SK-N-SH treated with all-trans-retinoic acid at 6 μM for 48 hours (cell line): ENCODE measurements at regions not wholly inside any gene's neighbourhood (a gene's known extent, or its start where the extent isn't known, plus 50 kb on each side); places are given as distances from the start of the nearest gene placed in this dataset.

Source experiments
- ATAC-seq: fragments of 200-7000 bp; cut with Tn5 transposase; 3 replicates; pipeline ENCODE4 v1.9.1; 2020; ENCODE audit warnings: mild to moderate bottlenecking, moderate library complexity
- ARNTL ChIP-seq: fragments of 450-650 bp; formaldehyde crosslinking; IDR thresholded peaks from 2 replicates; pipeline ENCODE4 v1.5.0; 2020; ENCODE audit warnings: low read depth, mild to moderate bottlenecking, moderate library complexity, borderline replicate concordance
- BACH2 ChIP-seq: fragments of 250-450 bp; sonication (Bioruptor Pico); IDR thresholded peaks from 2 replicates; pipeline ENCODE4 v1.9.0; 2021; ENCODE audit warnings: mild to moderate bottlenecking, borderline replicate concordance
- CREB5 ChIP-seq: fragments of 250-450 bp; sonication (Bioruptor Pico); IDR thresholded peaks from 2 replicates; pipeline ENCODE4 v1.5.1; 2020; ENCODE audit warnings: low read depth, mild to moderate bottlenecking, moderate library complexity
- CSDC2 ChIP-seq: fragments of 250-450 bp; sonication (Bioruptor Pico); IDR thresholded peaks from 2 replicates; pipeline ENCODE4 v1.5.0; 2020; ENCODE audit warnings: mild to moderate bottlenecking, moderate library complexity
- CSRNP3 ChIP-seq: fragments of 250-450 bp; sonication (Bioruptor Pico); IDR thresholded peaks from 2 replicates; pipeline ENCODE4 v1.5.1; 2021; ENCODE audit warnings: mild to moderate bottlenecking, moderate library complexity
- ESRRG ChIP-seq: fragments of 250-450 bp; sonication (Bioruptor Pico); IDR thresholded peaks from 2 replicates; pipeline ENCODE4 v1.6.1; 2021; ENCODE audit warnings: mild to moderate bottlenecking
- GLIS3 ChIP-seq: fragments of 250-450 bp; sonication (Bioruptor Pico); IDR thresholded peaks from 2 replicates; pipeline ENCODE4 v1.5.0; 2020; ENCODE audit warnings: mild to moderate bottlenecking, moderate library complexity
- ISL1 ChIP-seq: fragments of 250-450 bp; sonication (Bioruptor Pico); IDR thresholded peaks from 2 replicates; pipeline ENCODE4 v2.1.2; 2022; ENCODE audit warnings: mild to moderate bottlenecking, moderate library complexity
- OSR1 ChIP-seq: fragments of 250-450 bp; sonication (Bioruptor Pico); IDR thresholded peaks from 2 replicates; pipeline ENCODE4 v1.8.0; 2022; ENCODE audit warnings: moderate library complexity, mild to moderate bottlenecking, inconsistent platforms
- POU6F1 ChIP-seq: fragments of 250-450 bp; sonication (Bioruptor Pico); IDR thresholded peaks from 2 replicates; pipeline ENCODE4 v1.8.0; 2021; ENCODE audit warnings: low read depth, mild to moderate bottlenecking, moderate library complexity, borderline replicate concordance
- PPARA ChIP-seq: fragments of 250-450 bp; sonication (Bioruptor Pico); IDR thresholded peaks from 2 replicates; pipeline ENCODE4 v1.5.0; 2020; ENCODE audit warnings: mild to moderate bottlenecking, borderline replicate concordance
- RARB ChIP-seq: fragments of 250-450 bp; sonication (Bioruptor Pico); IDR thresholded peaks from 2 replicates; pipeline ENCODE4 v1.8.0; 2021; ENCODE audit warnings: mild to moderate bottlenecking, moderate library complexity
- TCF4 ChIP-seq: fragments of 250-450 bp; sonication (Bioruptor Pico); IDR thresholded peaks from 2 replicates; pipeline ENCODE4 v1.8.0; 2021; ENCODE audit warnings: mild to moderate bottlenecking, moderate library complexity, borderline replicate concordance
- TOX ChIP-seq: fragments of 250-450 bp; sonication (Bioruptor Pico); IDR thresholded peaks from 2 replicates; pipeline ENCODE4 v1.8.0; 2021; ENCODE audit warnings: mild to moderate bottlenecking, moderate library complexity, borderline replicate concordance
- ZC3H10 ChIP-seq: fragments of 250-450 bp; sonication (Bioruptor Pico); IDR thresholded peaks from 2 replicates; pipeline ENCODE4 v1.5.1; 2021; ENCODE audit warnings: mild to moderate bottlenecking, moderate library complexity
- ZFP3 ChIP-seq: fragments of 250-450 bp; sonication (Bioruptor Pico); IDR thresholded peaks from 2 replicates; pipeline ENCODE4 v1.5.0; 2020; ENCODE audit warnings: mild to moderate bottlenecking, moderate library complexity
- ZFP30 ChIP-seq: fragments of 450-650 bp; formaldehyde crosslinking; IDR thresholded peaks from 2 replicates; pipeline ENCODE4 v1.5.0; 2022; ENCODE audit warnings: mild to moderate bottlenecking, moderate library complexity
- ZNF565 ChIP-seq: fragments of 450-650 bp; formaldehyde crosslinking; conservative IDR thresholded peaks from 2 replicates; pipeline ENCODE4 v1.5.0; 2020; ENCODE audit warnings: low read depth, mild to moderate bottlenecking, moderate library complexity
- ZNF70 ChIP-seq: fragments of 450-650 bp; formaldehyde crosslinking; IDR thresholded peaks from 2 replicates; pipeline ENCODE4 v1.5.0; 2020; ENCODE audit warnings: mild to moderate bottlenecking, moderate library complexity
- ZNF8 ChIP-seq: fragments of 450-650 bp; formaldehyde crosslinking; IDR thresholded peaks from 2 replicates; pipeline ENCODE4 v1.5.0; 2020; ENCODE audit warnings: mild to moderate bottlenecking, moderate library complexity
- TF ChIP-seq, protein P1 (sequence below): fragments of 250-450 bp; sonication (Bioruptor Pico); IDR thresholded peaks from 2 replicates; pipeline ENCODE4 v1.5.0; 2020; ENCODE audit warnings: mild to moderate bottlenecking, moderate library complexity
- TF ChIP-seq, protein P2 (sequence below): fragments of 250-450 bp; sonication (Bioruptor Pico); IDR thresholded peaks from 2 replicates; pipeline ENCODE4 v1.8.0; 2020; ENCODE audit warnings: mild to moderate bottlenecking, moderate library complexity, borderline replicate concordance

DNA sequence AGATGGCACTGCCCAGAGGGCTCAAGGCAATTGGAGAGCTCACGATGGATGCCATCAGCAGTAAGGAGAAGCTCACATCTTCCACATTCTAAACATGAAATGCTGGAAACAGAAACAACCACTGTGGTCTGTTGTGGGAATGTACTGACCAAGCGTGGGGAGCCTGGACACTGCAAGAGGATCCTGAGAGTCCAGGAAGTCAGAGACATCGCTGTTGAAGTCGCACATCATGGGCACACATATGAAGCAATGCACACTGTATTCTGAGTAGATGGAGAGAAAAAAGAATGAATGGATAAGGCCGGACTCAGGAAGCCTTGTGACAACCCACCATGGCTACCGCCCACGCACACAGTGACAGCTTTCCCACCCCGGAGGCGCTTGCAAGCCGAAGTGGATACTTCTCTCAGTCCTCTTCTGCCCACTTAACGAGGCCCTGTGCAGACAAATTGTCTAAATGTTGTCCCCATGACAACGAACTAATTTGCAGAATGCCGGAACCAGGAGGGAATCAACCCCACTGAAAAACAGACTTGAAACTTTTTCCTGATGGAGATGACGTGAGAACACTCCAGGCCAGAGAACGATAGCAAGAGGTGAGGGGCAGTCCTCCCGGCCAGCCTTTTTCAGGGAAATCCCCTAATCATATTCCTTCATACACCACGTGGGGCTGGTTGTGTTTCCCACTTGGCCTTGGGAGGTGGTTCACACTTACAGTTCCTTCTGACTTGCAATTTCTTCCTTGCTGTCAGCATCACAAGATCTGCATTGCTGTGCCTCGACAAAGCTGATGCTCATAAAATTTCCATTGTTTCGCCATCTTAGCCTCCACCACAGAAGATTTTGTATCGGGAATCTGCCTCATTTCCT is 109.6 kb upstream of the SERP2 start:
- TF ChIP-seq POU6F1 (CRISPR knock-in tag): no peak
- no peak for TF ChIP-seq ESRRG
- TF ChIP-seq GLIS3 (CRISPR knock-in tag): no peak
- TF ChIP-seq BACH2 (CRISPR knock-in tag): no peak
- TF ChIP-seq ZC3H10 (CRISPR knock-in tag): no peak
- ATAC-seq: no peak

DNA sequence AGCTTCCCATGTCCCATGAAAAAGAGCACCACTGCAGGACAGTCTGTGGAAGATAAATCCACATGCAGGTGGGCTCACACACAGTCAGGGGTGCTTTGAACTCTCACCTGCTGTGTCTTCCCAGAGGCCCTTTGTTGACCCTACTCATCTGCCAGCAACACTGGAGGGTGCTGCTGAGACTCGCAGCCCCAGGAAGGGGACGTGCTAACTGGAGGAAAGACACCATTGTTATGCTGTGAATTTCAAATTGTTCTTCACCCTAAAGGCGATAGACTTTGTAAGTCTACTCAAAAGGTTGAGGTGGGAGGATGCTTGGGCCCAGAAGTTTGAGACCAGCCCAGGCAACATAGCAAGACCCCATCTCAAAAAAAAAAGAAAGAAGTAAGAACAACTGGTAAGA is 107.3 kb upstream of the SERP2 start:
- ATAC-seq: no peak
- TF ChIP-seq TCF4 (CRISPR knock-in tag): no peak
- TF ChIP-seq PPARA (CRISPR knock-in tag): no peak
- TF ChIP-seq TOX (CRISPR knock-in tag): no peak
- no peak for TF ChIP-seq ZNF70
- no peak for TF ChIP-seq POU6F1 (CRISPR knock-in tag)
- no peak for TF ChIP-seq ARNTL
- no peak for TF ChIP-seq GLIS3 (CRISPR knock-in tag)
- no peak for TF ChIP-seq CSDC2 (CRISPR knock-in tag)
- TF ChIP-seq ISL1: no peak
- no peak for TF ChIP-seq ZFP30 (CRISPR knock-in tag)
- TF ChIP-seq, protein P1, sequence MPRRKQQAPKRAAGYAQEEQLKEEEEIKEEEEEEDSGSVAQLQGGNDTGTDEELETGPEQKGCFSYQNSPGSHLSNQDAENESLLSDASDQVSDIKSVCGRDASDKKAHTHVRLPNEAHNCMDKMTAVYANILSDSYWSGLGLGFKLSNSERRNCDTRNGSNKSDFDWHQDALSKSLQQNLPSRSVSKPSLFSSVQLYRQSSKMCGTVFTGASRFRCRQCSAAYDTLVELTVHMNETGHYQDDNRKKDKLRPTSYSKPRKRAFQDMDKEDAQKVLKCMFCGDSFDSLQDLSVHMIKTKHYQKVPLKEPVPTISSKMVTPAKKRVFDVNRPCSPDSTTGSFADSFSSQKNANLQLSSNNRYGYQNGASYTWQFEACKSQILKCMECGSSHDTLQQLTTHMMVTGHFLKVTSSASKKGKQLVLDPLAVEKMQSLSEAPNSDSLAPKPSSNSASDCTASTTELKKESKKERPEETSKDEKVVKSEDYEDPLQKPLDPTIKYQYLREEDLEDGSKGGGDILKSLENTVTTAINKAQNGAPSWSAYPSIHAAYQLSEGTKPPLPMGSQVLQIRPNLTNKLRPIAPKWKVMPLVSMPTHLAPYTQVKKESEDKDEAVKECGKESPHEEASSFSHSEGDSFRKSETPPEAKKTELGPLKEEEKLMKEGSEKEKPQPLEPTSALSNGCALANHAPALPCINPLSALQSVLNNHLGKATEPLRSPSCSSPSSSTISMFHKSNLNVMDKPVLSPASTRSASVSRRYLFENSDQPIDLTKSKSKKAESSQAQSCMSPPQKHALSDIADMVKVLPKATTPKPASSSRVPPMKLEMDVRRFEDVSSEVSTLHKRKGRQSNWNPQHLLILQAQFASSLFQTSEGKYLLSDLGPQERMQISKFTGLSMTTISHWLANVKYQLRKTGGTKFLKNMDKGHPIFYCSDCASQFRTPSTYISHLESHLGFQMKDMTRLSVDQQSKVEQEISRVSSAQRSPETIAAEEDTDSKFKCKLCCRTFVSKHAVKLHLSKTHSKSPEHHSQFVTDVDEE (CRISPR knock-in tag): no peak
- no peak for TF ChIP-seq ZFP3 (CRISPR knock-in tag)
- no peak for TF ChIP-seq CSRNP3
- no peak for TF ChIP-seq RARB (CRISPR knock-in tag)
- TF ChIP-seq ZNF565 (CRISPR knock-in tag): no peak

- no peak for TF ChIP-seq ISL1
- TF ChIP-seq, all 23 proteins: peak for 0
These were observed 106.9 kb upstream of the SERP2 start for GRCh38 chr13:44266772-44267171.

GRCh38 chr13:44267203-44267602 is 106.4 kb upstream of the SERP2 start:
- no peak for ATAC-seq
- no peak for TF ChIP-seq CREB5
- no peak for TF ChIP-seq ARNTL
- TF ChIP-seq, protein P2, sequence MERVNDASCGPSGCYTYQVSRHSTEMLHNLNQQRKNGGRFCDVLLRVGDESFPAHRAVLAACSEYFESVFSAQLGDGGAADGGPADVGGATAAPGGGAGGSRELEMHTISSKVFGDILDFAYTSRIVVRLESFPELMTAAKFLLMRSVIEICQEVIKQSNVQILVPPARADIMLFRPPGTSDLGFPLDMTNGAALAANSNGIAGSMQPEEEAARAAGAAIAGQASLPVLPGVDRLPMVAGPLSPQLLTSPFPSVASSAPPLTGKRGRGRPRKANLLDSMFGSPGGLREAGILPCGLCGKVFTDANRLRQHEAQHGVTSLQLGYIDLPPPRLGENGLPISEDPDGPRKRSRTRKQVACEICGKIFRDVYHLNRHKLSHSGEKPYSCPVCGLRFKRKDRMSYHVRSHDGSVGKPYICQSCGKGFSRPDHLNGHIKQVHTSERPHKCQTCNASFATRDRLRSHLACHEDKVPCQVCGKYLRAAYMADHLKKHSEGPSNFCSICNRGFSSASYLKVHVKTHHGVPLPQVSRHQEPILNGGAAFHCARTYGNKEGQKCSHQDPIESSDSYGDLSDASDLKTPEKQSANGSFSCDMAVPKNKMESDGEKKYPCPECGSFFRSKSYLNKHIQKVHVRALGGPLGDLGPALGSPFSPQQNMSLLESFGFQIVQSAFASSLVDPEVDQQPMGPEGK (CRISPR knock-in tag): no peak
- TF ChIP-seq CSRNP3: no peak
- no peak for TF ChIP-seq ZNF70
- TF ChIP-seq ZC3H10 (CRISPR knock-in tag): no peak
- no peak for TF ChIP-seq GLIS3 (CRISPR knock-in tag)
- TF ChIP-seq CSDC2 (CRISPR knock-in tag): no peak
- TF ChIP-seq ZFP30 (CRISPR knock-in tag): no peak
- no peak for TF ChIP-seq OSR1 (CRISPR knock-in tag)
- no peak for TF ChIP-seq ZFP3 (CRISPR knock-in tag)
- no peak for TF ChIP-seq ZNF8

More at GRCh38 chr13:44266772-44267171, 106.9 kb upstream of the SERP2 start:
- ATAC-seq: no peak
